ENCODE measurements at regions not wholly inside any gene's neighbourhood (a gene's known extent, or its start where the extent isn't known, plus 50 kb on each side); places are given as distances from the start of the nearest gene placed in this dataset.

DNA sequence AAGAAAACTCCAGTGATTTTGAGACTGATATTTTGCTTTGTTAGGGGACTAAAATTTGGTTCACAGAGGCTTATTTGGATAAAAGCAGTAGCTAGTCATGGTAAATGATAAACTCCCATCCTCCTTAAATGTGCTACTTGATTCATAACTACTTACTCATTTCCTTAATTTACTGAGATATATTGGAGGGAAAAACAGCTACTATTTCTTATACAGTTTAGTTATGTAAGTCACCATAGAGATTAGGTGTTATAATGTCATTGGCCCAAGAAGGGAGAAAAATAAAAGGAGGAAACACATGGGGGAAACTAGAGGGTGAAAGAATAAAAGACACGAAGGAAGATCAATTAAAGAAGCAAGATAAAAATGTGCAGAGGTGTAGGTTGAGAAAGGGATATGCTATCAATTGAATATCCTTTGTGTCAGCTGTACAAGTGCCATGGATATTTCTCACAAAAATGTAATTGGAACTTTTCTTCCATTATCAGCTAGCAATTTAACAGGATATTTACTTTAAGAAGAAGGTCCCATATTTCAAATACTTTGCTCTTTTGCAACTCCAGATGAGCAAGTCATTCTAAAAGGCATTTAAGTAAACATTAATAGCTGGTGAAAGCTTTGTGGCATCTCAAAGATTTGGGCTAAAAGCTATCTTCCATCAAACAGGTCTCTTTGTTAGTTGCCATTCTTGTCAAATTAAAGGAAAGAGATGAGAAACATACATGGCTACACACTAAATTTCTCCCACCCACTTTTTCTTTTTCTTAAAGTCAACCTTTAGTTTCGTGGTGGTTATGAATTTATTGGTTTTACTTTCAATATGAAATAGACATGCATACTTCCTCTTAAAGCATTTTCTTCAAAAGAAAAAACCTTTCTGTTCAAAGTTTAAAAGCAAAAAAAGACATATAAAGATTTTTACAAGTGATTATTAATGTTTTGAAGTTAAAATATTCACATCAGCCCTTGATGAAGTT is 439.5 kb downstream of the CCER1 start:
- TF ChIP-seq JUNB (IDR thresholded peaks at IDR 0.05) (peak; percentile 79), MTA2 (IDR thresholded peaks at IDR 0.05; ENCODE audit: low read depth) (peak; percentile 63), EP300 (IDR thresholded peaks at IDR 0.05; ENCODE audit: borderline replicate concordance in 1 of 2, control insufficient read depth in 1 of 2, low read depth in 2 of 2, low read length in 2 of 2) (peak in 1 of 2 experiments; percentile 54; a peak in 1 of 4 replicates), NFIC (IDR thresholded peaks at IDR 0.05; ENCODE audit: low read depth, low read length) (peak; percentile 58; the same call in 1 of the 2 replicates), RUNX3 (IDR thresholded peaks at IDR 0.05; ENCODE audit: low read length) (peak; percentile 53; the same call in 1 of the 2 replicates), EGR1 (IDR thresholded peaks at IDR 0.05; ENCODE audit: borderline replicate concordance in 1 of 2, low read depth in 2 of 2, low read length in 2 of 2) (no peak), BMI1 (IDR thresholded peaks at IDR 0.05; ENCODE audit: borderline replicate concordance) (0 out of 2 replicates have a peak, but pooled peaks have one; percentile 19), USF1 (IDR thresholded peaks at IDR 0.05; ENCODE audit: borderline replicate concordance, extremely low read length, insufficient read depth, low read depth, low read length) (no peak), CREB1 (IDR thresholded peaks at IDR 0.05; ENCODE audit: low read depth) (no peak), ZNF687 (IDR thresholded peaks at IDR 0.05) (no peak)
- TF ChIP-seq, protein P1, sequence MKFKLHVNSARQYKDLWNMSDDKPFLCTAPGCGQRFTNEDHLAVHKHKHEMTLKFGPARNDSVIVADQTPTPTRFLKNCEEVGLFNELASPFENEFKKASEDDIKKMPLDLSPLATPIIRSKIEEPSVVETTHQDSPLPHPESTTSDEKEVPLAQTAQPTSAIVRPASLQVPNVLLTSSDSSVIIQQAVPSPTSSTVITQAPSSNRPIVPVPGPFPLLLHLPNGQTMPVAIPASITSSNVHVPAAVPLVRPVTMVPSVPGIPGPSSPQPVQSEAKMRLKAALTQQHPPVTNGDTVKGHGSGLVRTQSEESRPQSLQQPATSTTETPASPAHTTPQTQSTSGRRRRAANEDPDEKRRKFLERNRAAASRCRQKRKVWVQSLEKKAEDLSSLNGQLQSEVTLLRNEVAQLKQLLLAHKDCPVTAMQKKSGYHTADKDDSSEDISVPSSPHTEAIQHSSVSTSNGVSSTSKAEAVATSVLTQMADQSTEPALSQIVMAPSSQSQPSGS (IDR thresholded peaks at IDR 0.05; ENCODE audit: low read length), result peak; percentile 61
- TF ChIP-seq, protein P2, sequence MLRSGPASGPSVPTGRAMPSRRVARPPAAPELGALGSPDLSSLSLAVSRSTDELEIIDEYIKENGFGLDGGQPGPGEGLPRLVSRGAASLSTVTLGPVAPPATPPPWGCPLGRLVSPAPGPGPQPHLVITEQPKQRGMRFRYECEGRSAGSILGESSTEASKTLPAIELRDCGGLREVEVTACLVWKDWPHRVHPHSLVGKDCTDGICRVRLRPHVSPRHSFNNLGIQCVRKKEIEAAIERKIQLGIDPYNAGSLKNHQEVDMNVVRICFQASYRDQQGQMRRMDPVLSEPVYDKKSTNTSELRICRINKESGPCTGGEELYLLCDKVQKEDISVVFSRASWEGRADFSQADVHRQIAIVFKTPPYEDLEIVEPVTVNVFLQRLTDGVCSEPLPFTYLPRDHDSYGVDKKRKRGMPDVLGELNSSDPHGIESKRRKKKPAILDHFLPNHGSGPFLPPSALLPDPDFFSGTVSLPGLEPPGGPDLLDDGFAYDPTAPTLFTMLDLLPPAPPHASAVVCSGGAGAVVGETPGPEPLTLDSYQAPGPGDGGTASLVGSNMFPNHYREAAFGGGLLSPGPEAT (IDR thresholded peaks at IDR 0.05; ENCODE audit: low read depth), result no peak
- no peaks in the 10 kb centered on the region for H3K79me2 ChIP-seq (ENCODE audit: control insufficient read depth, insufficient read depth, low read length)
- no peak overlapping the region for H3K4me3 ChIP-seq
- H3K36me3 ChIP-seq (ENCODE audit: control insufficient read depth in 2 of 2, insufficient read depth in 2 of 2, low read length in 1 of 2), result no peaks in the 10 kb centered on the region
- 32% methylated on average over 2 of the region's 2 CpGs for WGBS (ENCODE audit: insufficient coverage, insufficient replicate concordance, low lambda C conversion rate, missing lambda C conversion rate)
- ChIA-PET CTCF (interaction anchor here (1.0 to 1.4 kb wide), 3 partner anchors 15 to 56 kb away, joined by 3 read pairs; no protein-coding TSS in a partner anchor), POLR2A (no interaction called here), SMC1A (ENCODE audit: uncharacterized antibody, unreplicated experiment) (interaction anchor here (0.9 to 2.4 kb wide), 8 partner anchors 8 to 44 kb away, joined by 3 to 6 read pairs (median 4); no protein-coding TSS in a partner anchor), RAD21 (ENCODE audit: unreplicated experiment) (no interaction called here)
- peak overlapping the region; percentile 71 for H2AFZ ChIP-seq (ENCODE audit: control insufficient read depth, low read depth, low read length)
- ATAC-seq, result peak; percentile 94
- peak; percentile 44 for DNase-seq (ENCODE audit: low read depth, low spot score)
- FAIRE-seq, result peak; percentile 57
- intact Hi-C loops (cut with micrococcal nuclease; ENCODE audit: unreplicated experiment), result no loop called here
- H3K4me1 ChIP-seq (ENCODE audit: control insufficient read depth, insufficient read depth, low read length), result peaks cover 5% of the 10 kb centered on the region; the same call in 1 of the 2 replicates
- no TSS peak for BruUV-seq (replicated peaks)
- H4K20me1 ChIP-seq (ENCODE audit: control insufficient read depth, insufficient read depth), result no peaks in the 10 kb centered on the region
- in situ Hi-C loops (cut with MboI), result no loop called here
- H3K4me2 ChIP-seq (ENCODE audit: control insufficient read depth, insufficient read depth), result peak overlapping the region; percentile 75
- H3K9ac ChIP-seq (ENCODE audit: control insufficient read depth, insufficient read depth, low read length), result no peak overlapping the region
- H3K27me3 ChIP-seq (replicated peaks in 1 of 2; ENCODE audit: control insufficient read depth in 2 of 2, insufficient read depth in 2 of 2, low read length in 1 of 2), result no peaks in the 10 kb centered on the region
- H3K9me3 ChIP-seq (replicated peaks; ENCODE audit: control insufficient read depth, insufficient read depth, low read length), result no peaks in the 10 kb centered on the region; the same call in 2 of the 3 replicates
- H3K27ac ChIP-seq (ENCODE audit: control insufficient read depth, insufficient read depth), result peak overlapping the region; percentile 68

All from GM12878 (cell line).